ENCODE measurements at regions not wholly inside any gene's neighbourhood (a gene's known extent, or its start where the extent isn't known, plus 50 kb on each side); places are given as distances from the start of the nearest gene placed in this dataset.

- no peak for DNase-seq (ENCODE audit: low spot score in 2 of 2)
- Histone ChIP-seq H3K4me1 (no peaks in the 10 kb centered on the region), H3K36me3 (no peaks in the 10 kb centered on the region), H3K27ac (no peak overlapping the region), H3K27me3 (no peaks in the 10 kb centered on the region), H3K9me3 (no peaks in the 10 kb centered on the region), H3K4me3 (no peak overlapping the region)
- 57 to 59% methylated on average over 2 of the region's 2 CpGs for WGBS, 2 donors
- TF ChIP-seq POLR2A (IDR thresholded peaks at IDR 0.05) (no peak), EP300 (IDR thresholded peaks at IDR 0.05) (no peak)
- TF ChIP-seq, protein P1, sequence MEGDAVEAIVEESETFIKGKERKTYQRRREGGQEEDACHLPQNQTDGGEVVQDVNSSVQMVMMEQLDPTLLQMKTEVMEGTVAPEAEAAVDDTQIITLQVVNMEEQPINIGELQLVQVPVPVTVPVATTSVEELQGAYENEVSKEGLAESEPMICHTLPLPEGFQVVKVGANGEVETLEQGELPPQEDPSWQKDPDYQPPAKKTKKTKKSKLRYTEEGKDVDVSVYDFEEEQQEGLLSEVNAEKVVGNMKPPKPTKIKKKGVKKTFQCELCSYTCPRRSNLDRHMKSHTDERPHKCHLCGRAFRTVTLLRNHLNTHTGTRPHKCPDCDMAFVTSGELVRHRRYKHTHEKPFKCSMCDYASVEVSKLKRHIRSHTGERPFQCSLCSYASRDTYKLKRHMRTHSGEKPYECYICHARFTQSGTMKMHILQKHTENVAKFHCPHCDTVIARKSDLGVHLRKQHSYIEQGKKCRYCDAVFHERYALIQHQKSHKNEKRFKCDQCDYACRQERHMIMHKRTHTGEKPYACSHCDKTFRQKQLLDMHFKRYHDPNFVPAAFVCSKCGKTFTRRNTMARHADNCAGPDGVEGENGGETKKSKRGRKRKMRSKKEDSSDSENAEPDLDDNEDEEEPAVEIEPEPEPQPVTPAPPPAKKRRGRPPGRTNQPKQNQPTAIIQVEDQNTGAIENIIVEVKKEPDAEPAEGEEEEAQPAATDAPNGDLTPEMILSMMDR (IDR thresholded peaks at IDR 0.05), result no peak
Observed at GRCh38 chr18:38256366-38256765, 690.8 kb upstream of the CELF4 start.

GRCh38 chr18:38250971-38251370, 685.4 kb upstream of the CELF4 start:
- Histone ChIP-seq H3K27me3 (no peaks in the 10 kb centered on the region), H3K36me3 (no peaks in the 10 kb centered on the region), H3K4me3 (no peak overlapping the region), H3K27ac (no peak overlapping the region), H3K4me1 (no peaks in the 10 kb centered on the region), H3K9me3 (no peaks in the 10 kb centered on the region)
- no peak for DNase-seq (ENCODE audit: low spot score in 2 of 2)
- TF ChIP-seq POLR2A (IDR thresholded peaks at IDR 0.05) (no peak), EP300 (IDR thresholded peaks at IDR 0.05) (no peak)
- WGBS, 2 donors, result 72 to 75% methylated on average over 5 of the region's 5 CpGs

DNA sequence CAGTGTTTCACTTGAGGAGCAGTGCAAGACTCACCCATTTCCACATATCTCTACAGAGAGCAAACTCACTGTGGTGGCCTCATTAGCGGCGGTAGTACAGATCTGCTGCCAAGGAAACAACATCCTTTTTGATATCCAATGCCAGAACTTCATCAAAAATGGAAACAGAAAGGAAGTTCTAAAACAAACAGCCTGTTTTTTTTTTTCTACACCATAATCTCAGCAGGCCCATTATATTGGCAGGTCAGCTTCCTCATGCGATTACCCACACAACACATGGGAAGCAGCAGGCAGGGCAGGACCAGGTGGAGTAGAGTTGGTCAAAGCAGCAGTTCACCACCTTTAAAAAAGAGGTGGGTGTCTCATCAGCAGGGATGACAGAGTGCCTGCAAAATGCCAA, 678.9 kb upstream of the CELF4 start:
- Histone ChIP-seq H3K27ac (no peak overlapping the region), H3K4me3 (no peak overlapping the region), H3K4me1 (no peaks in the 10 kb centered on the region), H3K27me3 (no peaks in the 10 kb centered on the region), H3K36me3 (no peaks in the 10 kb centered on the region), H3K9me3 (peaks cover 0 to 4% (median 0%) of the 10 kb centered on the region in 4 donors)
- no peak for DNase-seq (ENCODE audit: low spot score in 2 of 2)
- 68 to 75% methylated on average over 3 of the region's 3 CpGs for WGBS, 2 donors
- TF ChIP-seq POLR2A (IDR thresholded peaks at IDR 0.05) (no peak), EP300 (IDR thresholded peaks at IDR 0.05) (no peak)
- TF ChIP-seq, protein P1 (IDR thresholded peaks at IDR 0.05), result no peak

DNA sequence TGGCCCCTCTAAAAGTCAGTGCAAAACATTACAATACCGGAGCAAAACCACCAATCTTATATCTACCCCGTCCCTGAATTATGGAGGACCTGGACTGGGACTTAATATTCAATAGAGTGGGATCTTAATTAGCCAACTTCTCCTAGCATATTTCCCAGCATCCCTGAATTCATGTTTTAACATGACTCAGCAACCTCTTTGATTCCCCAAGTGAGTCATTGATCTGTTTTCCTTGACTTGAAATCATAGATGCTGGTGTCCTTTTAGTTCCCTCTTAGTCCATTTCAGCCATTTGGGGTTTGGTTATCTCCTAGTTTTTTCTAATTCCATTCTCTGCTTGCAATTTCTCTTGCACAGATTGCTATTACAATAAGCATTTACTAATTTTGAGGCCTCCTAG, 677.7 kb upstream of the CELF4 start:
- H3K4me1 ChIP-seq, result no peaks in the 10 kb centered on the region
- H3K27ac ChIP-seq, result no peak overlapping the region
- H3K4me3 ChIP-seq, result no peak overlapping the region
- H3K36me3 ChIP-seq, result no peaks in the 10 kb centered on the region
- no peaks in the 10 kb centered on the region for H3K27me3 ChIP-seq
- TF ChIP-seq POLR2A (IDR thresholded peaks at IDR 0.05) (no peak), EP300 (IDR thresholded peaks at IDR 0.05) (no peak)
- 84 to 89% methylated on average over 2 of the region's 2 CpGs for whole genome bisulfite sequencing, 2 donors
- no peak for DNase-seq (ENCODE audit: low spot score in 2 of 2)
- peaks cover 0 to 4% (median 0%) of the 10 kb centered on the region in 4 donors for H3K9me3 ChIP-seq

- Histone ChIP-seq H3K4me3 (no peak overlapping the region), H3K9me3 (peaks cover 0 to 4% (median 0%) of the 10 kb centered on the region in 4 donors), H3K4me1 (no peaks in the 10 kb centered on the region), H3K27me3 (no peaks in the 10 kb centered on the region), H3K27ac (no peak overlapping the region), H3K36me3 (no peaks in the 10 kb centered on the region)
- 82 to 86% methylated on average over 2 of the region's 2 CpGs for WGBS, 2 donors
- DNase-seq (ENCODE audit: low spot score in 2 of 2), result no peak
- TF ChIP-seq, protein P1 (IDR thresholded peaks at IDR 0.05), result no peak
- TF ChIP-seq POLR2A (IDR thresholded peaks at IDR 0.05) (no peak), EP300 (IDR thresholded peaks at IDR 0.05) (no peak)
Observed at GRCh38 chr18:38241736-38242135, 676.1 kb upstream of the CELF4 start.

DNA sequence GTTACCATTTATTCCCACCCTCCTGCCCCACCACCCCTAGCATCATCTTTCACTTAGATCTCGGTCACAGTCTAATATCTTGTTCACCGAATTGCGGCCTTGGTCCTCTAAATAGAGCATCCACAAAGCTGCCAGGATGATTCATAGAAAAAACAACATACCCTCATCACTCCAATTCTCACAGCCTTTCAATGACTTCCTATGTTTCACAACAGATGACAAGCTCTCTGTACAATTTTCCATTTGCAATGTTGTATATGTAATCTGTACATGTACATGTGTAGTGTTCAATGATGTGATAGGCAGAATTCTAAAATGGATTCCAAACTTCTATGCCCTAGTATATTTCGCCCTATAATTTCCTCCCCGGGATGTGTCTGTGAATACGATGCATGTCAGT, 675.6 kb upstream of the CELF4 start:
- TF ChIP-seq, protein P1 (IDR thresholded peaks at IDR 0.05), result no peak
- no peak for TF ChIP-seq POLR2A (IDR thresholded peaks at IDR 0.05)
- TF ChIP-seq EP300 (IDR thresholded peaks at IDR 0.05), result no peak
- H3K9me3 ChIP-seq, result peaks cover 0 to 4% (median 0%) of the 10 kb centered on the region in 4 donors
- no peaks in the 10 kb centered on the region for H3K27me3 ChIP-seq
- DNase-seq (ENCODE audit: low spot score in 2 of 2), result no peak
- no peak overlapping the region for H3K27ac ChIP-seq
- H3K36me3 ChIP-seq, result no peaks in the 10 kb centered on the region
- H3K4me3 ChIP-seq, result no peak overlapping the region
- 84 to 95% methylated on average over 6 of the region's 6 CpGs for WGBS, 2 donors
- H3K4me1 ChIP-seq, result no peaks in the 10 kb centered on the region
